ENCODE measurements at regions not wholly inside any gene's neighbourhood (a gene's known extent, or its start where the extent isn't known, plus 50 kb on each side); places are given as distances from the start of the nearest gene placed in this dataset.

- TF ChIP-seq SIN3A (IDR thresholded peaks at IDR 0.05; ENCODE audit: borderline replicate concordance, insufficient read depth, low read length) (no peak), FOXP2 (optimal IDR thresholded peaks at IDR 0.05; ENCODE audit: borderline replicate concordance, extremely low read depth, extremely low read length, insufficient read depth) (no peak)
Measured at GRCh38 chr16:22743401-22743800, 70.6 kb upstream of the HS3ST2 start.

GRCh38 chr16:22751104-22751667 is 62.8 kb upstream of the HS3ST2 start:
- TF ChIP-seq REST (IDR thresholded peaks at IDR 0.05; ENCODE audit: insufficient read depth in 1 of 2, low read depth in 2 of 2, low read length in 2 of 2) = no peak
- no peak for TF ChIP-seq TAF1 (IDR thresholded peaks at IDR 0.05; ENCODE audit: borderline replicate concordance, insufficient read depth, low read length)
- TF ChIP-seq POLR2AphosphoS5 (IDR thresholded peaks at IDR 0.05; ENCODE audit: low read depth, low read length) = no peak
- no peak for TF ChIP-seq SIN3A (IDR thresholded peaks at IDR 0.05; ENCODE audit: borderline replicate concordance, insufficient read depth, low read length)
- no peak for TF ChIP-seq FOXP2 (optimal IDR thresholded peaks at IDR 0.05; ENCODE audit: borderline replicate concordance, extremely low read depth, extremely low read length, insufficient read depth)

- TF ChIP-seq POLR2AphosphoS5 (IDR thresholded peaks at IDR 0.05; ENCODE audit: low read depth, low read length) = no peak
- TF ChIP-seq SIN3A (IDR thresholded peaks at IDR 0.05; ENCODE audit: borderline replicate concordance, insufficient read depth, low read length) = no peak
- no peak for TF ChIP-seq REST (IDR thresholded peaks at IDR 0.05; ENCODE audit: insufficient read depth in 1 of 2, low read depth in 2 of 2, low read length in 2 of 2)
- no peak for TF ChIP-seq TAF1 (IDR thresholded peaks at IDR 0.05; ENCODE audit: borderline replicate concordance, insufficient read depth, low read length)
- TF ChIP-seq FOXP2 (optimal IDR thresholded peaks at IDR 0.05; ENCODE audit: borderline replicate concordance, extremely low read depth, extremely low read length, insufficient read depth) = no peak
Measured at GRCh38 chr16:22751685-22752084, 62.3 kb upstream of the HS3ST2 start.

- no peak for TF ChIP-seq POLR2AphosphoS5 (IDR thresholded peaks at IDR 0.05; ENCODE audit: low read depth, low read length)
- TF ChIP-seq TAF1 (IDR thresholded peaks at IDR 0.05; ENCODE audit: borderline replicate concordance, insufficient read depth, low read length) = no peak
- TF ChIP-seq REST (IDR thresholded peaks at IDR 0.05; ENCODE audit: insufficient read depth in 1 of 2, low read depth in 2 of 2, low read length in 2 of 2) = no peak
- no peak for TF ChIP-seq SIN3A (IDR thresholded peaks at IDR 0.05; ENCODE audit: borderline replicate concordance, insufficient read depth, low read length)
- no peak for TF ChIP-seq FOXP2 (optimal IDR thresholded peaks at IDR 0.05; ENCODE audit: borderline replicate concordance, extremely low read depth, extremely low read length, insufficient read depth)
Measured at GRCh38 chr16:22753451-22753850, 60.5 kb upstream of the HS3ST2 start.

- TF ChIP-seq REST (IDR thresholded peaks at IDR 0.05; ENCODE audit: insufficient read depth in 1 of 2, low read depth in 2 of 2, low read length in 2 of 2) = no peak
- no peak for TF ChIP-seq SIN3A (IDR thresholded peaks at IDR 0.05; ENCODE audit: borderline replicate concordance, insufficient read depth, low read length)
- no peak for TF ChIP-seq FOXP2 (optimal IDR thresholded peaks at IDR 0.05; ENCODE audit: borderline replicate concordance, extremely low read depth, extremely low read length, insufficient read depth)
- TF ChIP-seq POLR2AphosphoS5 (IDR thresholded peaks at IDR 0.05; ENCODE audit: low read depth, low read length) = no peak
- TF ChIP-seq TAF1 (IDR thresholded peaks at IDR 0.05; ENCODE audit: borderline replicate concordance, insufficient read depth, low read length) = no peak
Measured at GRCh38 chr16:22754577-22754976, 59.4 kb upstream of the HS3ST2 start.
